H1 (cell line): ENCODE measurements at regions not wholly inside any gene's neighbourhood (a gene's known extent, or its start where the extent isn't known, plus 50 kb on each side); places are given as distances from the start of the nearest gene placed in this dataset.

ENCODE experiments used
- KDM5A ChIP-seq: fragments of 200-600 bp; IDR thresholded peaks from 2 replicates; pipeline ENCODE4 v1.7.1; 2012; ENCODE audit warnings: mild to moderate bottlenecking, low read length, inconsistent platforms, mixed read lengths
- MAFK ChIP-seq: IDR thresholded peaks from 2 replicates; pipeline ENCODE4 v1.6.1; 2012; ENCODE audit warnings: low read depth, mild to moderate bottlenecking, improper control_type of control experiment, low read length
- MAX ChIP-seq: IDR thresholded peaks from 2 replicates; pipeline ENCODE4 v1.6.1; 2012; ENCODE audit warnings: inconsistent platforms
- SP1 ChIP-seq: IDR thresholded peaks from 2 replicates; pipeline ENCODE4 v1.6.1; 2011; ENCODE audit warnings: low read depth, low read length
- SP4 ChIP-seq: IDR thresholded peaks from 2 replicates; pipeline ENCODE4 v1.6.1; 2012; ENCODE audit warnings: low read length, inconsistent platforms

GRCh38 chr21:39041816-39042215 lies 141.4 kb downstream of the PSMG1 start (continued):
- TF ChIP-seq SP4 (no peak), MAFK (no peak), KDM5A (no peak), MAX (no peak), SP1 (no peak)
- TF ChIP-seq, all 59 proteins: peak for 0
